MCF 10A (cell line): ENCODE measurements at regions not wholly inside any gene's neighbourhood (a gene's known extent, or its start where the extent isn't known, plus 50 kb on each side); places are given as distances from the start of the nearest gene placed in this dataset.

ENCODE experiments used
- BruUV-seq: library from RNA; stranded (reverse); fragments of 400-500 nt; replicated peaks from 2 replicates; lab custom pipeline; 2021; lab: Mats Ljungman, UMichigan
- CTCF ChIA-PET: fragments of 300-600 bp; sonication (Branson Sonifier 250); formaldehyde crosslinking; extraction: SDS; loops from one replicate; lab custom pipeline; 2021; ENCODE audit warnings: antibody characterized with exemption, inconsistent platforms; lab: Yijun Ruan, JAX
- POLR2A ChIA-PET: fragments of 300-600, 350-650 bp; sonication (Branson Sonifier 250); formaldehyde crosslinking; extraction: SDS; loops from one replicate; lab custom pipeline; 2020; ENCODE audit warnings: antibody characterized with exemption, inconsistent platforms; lab: Yijun Ruan, JAX
- DNase-seq: peaks from one replicate; pipeline ENCODE4 v3.0.0-alpha.2; 2018; ENCODE audit not compliant: unreplicated experiment
- H3K27ac Mint-ChIP-seq: one replicate; pipeline ENCODE4 v1.8.0; 2022; ENCODE audit warnings: mild to moderate bottlenecking, low read depth, mixed read lengths; ENCODE audit not compliant: unreplicated experiment
- H3K27me3 Mint-ChIP-seq: one replicate; pipeline ENCODE4 v1.8.0; 2022; ENCODE audit warnings: mixed read lengths; ENCODE audit not compliant: insufficient read depth, unreplicated experiment
- H3K36me3 Mint-ChIP-seq: one replicate; pipeline ENCODE4 v1.8.0; 2022; ENCODE audit warnings: mild to moderate bottlenecking, moderate library complexity, mixed read lengths; ENCODE audit not compliant: insufficient read depth, unreplicated experiment
- H3K4me1 Mint-ChIP-seq: one replicate; pipeline ENCODE4 v1.8.0; 2022; ENCODE audit warnings: mixed read lengths; ENCODE audit not compliant: insufficient read depth, unreplicated experiment
- H3K4me3 Mint-ChIP-seq: one replicate; pipeline ENCODE4 v1.8.0; 2022; ENCODE audit warnings: mild to moderate bottlenecking, moderate library complexity, mixed read lengths; ENCODE audit not compliant: unreplicated experiment
- H3K9me3 Mint-ChIP-seq: one replicate; pipeline ENCODE4 v1.8.0; 2022; ENCODE audit warnings: mixed read lengths; ENCODE audit not compliant: unreplicated experiment
- intact Hi-C: fragments of 100-400 bp; cut with micrococcal nuclease; formaldehyde crosslinking; loops from 2 replicates; pipeline ENCODE4 v1.14.1; 2022
- TF ChIP-seq, protein P1 (sequence below): fragments of 200-600 bp; IDR thresholded peaks from one replicate; pipeline ENCODE4 v1.8.0; 2022; ENCODE audit warnings: antibody characterized with exemption, mild to moderate bottlenecking; ENCODE audit not compliant: unreplicated experiment

DNA sequence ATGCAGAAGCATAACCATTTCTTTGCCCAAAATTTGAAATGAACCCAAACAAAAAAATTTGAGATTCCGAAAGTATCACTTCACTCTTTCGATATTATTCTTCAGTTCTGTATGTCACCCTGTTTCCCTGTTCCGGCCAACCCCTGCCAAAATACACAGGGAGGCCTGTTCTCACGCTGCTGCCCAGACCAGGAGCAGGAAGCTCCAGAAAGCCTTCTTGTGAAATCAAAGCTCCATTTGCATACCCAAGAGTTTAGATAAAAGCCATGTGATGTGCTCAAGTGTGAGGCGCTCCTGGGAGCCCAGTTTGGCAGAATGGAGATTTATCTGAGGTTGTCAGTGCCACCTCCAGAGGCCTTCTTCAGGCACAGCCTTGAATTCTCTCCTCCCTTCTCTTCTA lies 236.2 kb downstream of the FGFR2 start:
- Mint-ChIP-seq H3K9me3 (no peaks in the 10 kb centered on the region), H3K27ac (no peak overlapping the region), H3K36me3 (no peaks in the 10 kb centered on the region), H3K4me1 (no peaks in the 10 kb centered on the region), H3K4me3 (no peak overlapping the region), H3K27me3 (no peaks in the 10 kb centered on the region)
- intact Hi-C loops: loop anchor here (1.0 kb wide), 1 partner anchor 13 kb away; no protein-coding TSS in a partner anchor
- DNase-seq: no peak
- BruUV-seq: no TSS peak
- TF ChIP-seq, protein P1, sequence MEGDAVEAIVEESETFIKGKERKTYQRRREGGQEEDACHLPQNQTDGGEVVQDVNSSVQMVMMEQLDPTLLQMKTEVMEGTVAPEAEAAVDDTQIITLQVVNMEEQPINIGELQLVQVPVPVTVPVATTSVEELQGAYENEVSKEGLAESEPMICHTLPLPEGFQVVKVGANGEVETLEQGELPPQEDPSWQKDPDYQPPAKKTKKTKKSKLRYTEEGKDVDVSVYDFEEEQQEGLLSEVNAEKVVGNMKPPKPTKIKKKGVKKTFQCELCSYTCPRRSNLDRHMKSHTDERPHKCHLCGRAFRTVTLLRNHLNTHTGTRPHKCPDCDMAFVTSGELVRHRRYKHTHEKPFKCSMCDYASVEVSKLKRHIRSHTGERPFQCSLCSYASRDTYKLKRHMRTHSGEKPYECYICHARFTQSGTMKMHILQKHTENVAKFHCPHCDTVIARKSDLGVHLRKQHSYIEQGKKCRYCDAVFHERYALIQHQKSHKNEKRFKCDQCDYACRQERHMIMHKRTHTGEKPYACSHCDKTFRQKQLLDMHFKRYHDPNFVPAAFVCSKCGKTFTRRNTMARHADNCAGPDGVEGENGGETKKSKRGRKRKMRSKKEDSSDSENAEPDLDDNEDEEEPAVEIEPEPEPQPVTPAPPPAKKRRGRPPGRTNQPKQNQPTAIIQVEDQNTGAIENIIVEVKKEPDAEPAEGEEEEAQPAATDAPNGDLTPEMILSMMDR: no peak
- CTCF ChIA-PET: no interaction called here
- POLR2A ChIA-PET: no interaction called here

DNA sequence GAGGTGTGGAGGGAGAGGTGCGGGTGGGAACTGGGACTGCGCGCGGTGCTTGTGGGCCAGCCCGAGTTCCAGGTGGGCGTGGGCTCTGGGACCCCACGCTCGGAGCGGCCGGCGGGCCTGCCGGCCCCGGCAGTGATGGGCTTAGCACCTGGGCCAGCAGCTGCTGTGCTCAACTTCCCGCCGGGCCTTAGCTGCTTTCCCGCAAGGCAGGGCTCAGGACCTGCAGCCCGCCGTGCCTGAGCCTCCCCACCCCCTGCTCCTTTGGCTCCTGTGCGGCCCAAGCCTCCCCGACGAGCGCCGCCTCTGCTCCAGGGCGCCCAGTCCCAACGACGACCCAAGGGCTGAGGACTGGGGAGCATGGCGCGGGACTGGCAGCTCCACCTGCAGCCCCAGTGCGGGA lies 232.7 kb downstream of the FGFR2 start:
- ChIA-PET CTCF (interaction anchor here (1.2 kb wide), 1 partner anchor 26 kb away, joined by 3 read pairs; no protein-coding TSS in a partner anchor), POLR2A (no interaction called here)
- H3K27ac Mint-ChIP-seq: no peak overlapping the region
- no peak for DNase-seq
- no peak overlapping the region for H3K4me3 Mint-ChIP-seq
- BruUV-seq: no TSS peak
- intact Hi-C loops: no loop called here
- no peaks in the 10 kb centered on the region for H3K4me1 Mint-ChIP-seq
- no peaks in the 10 kb centered on the region for H3K36me3 Mint-ChIP-seq
- H3K27me3 Mint-ChIP-seq: no peaks in the 10 kb centered on the region
- TF ChIP-seq, protein P1: no peak
- no peaks in the 10 kb centered on the region for H3K9me3 Mint-ChIP-seq

DNA sequence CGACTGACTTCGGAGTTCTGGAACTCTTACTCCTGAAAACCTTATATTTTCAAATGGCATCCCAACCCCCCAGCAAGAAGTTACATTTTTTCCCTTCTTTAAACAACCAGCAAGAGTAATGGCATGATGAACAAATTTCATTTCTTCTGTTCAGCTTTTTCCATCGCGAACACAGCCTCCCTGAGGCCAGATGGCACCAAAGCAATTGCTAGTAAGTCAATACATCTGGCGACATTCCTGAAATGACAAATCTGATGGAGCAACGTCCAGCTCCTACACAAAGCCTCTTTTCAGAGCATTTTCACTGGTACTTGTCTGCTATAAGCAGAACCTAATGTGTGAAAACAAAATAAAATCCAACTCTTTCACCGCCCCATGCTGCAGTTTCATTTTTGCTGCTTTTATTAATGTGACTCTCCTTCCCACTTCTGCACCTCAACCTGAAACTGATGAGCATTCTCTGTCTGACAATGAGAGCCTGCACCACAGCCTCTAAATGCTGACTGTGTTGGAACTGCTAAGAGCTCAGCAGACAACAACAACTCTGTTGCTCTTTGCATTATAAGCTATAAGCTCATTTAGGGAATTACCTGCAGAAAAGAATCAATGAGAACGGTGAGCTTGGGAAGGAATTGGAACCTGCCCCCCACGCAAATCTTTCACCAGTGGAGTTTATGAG lies 229.8 kb downstream of the FGFR2 start:
- BruUV-seq: no TSS peak
- intact Hi-C loops: no loop called here
- TF ChIP-seq, protein P1: no peak
- ChIA-PET CTCF (interaction anchor here (1.2 kb wide), 1 partner anchor 11 kb away, joined by 3 read pairs; no protein-coding TSS in a partner anchor), POLR2A (interaction anchor here (0.6 kb wide), 1 partner anchor 13 kb away, joined by 5 read pairs; no protein-coding TSS in a partner anchor)
- H3K9me3 Mint-ChIP-seq: no peaks in the 10 kb centered on the region
- H3K36me3 Mint-ChIP-seq: no peaks in the 10 kb centered on the region
- H3K4me1 Mint-ChIP-seq: no peaks in the 10 kb centered on the region
- H3K27me3 Mint-ChIP-seq: no peaks in the 10 kb centered on the region
- no peak overlapping the region for H3K4me3 Mint-ChIP-seq
- peak; percentile 0 for DNase-seq
- H3K27ac Mint-ChIP-seq: no peak overlapping the region

DNA sequence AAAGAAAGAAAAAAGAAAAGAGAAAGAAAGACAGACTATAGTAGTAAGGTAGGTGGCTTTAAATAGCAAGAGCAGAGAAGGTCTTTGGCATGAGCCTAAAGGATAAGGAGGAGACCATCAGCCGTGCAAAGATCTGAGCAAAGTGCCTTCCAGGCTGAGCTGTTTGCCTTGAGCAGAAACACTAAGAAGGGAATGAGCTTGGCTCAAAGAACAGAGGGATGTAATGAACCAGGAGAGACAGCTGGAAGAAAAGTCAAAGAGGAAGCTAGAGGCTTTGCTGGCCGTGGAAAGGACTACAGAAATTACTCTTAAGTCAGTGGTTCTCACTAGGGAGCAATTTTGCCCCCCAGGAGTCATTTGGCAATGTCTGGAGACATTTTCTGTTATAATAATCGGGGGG lies 228.6 kb downstream of the FGFR2 start:
- no peaks in the 10 kb centered on the region for H3K27me3 Mint-ChIP-seq
- no TSS peak for BruUV-seq
- ChIA-PET POLR2A (interaction anchor here (0.7 kb wide), 1 partner anchor 12 kb away, joined by 3 read pairs; no protein-coding TSS in a partner anchor), CTCF (interaction anchor here (0.6 kb wide), 1 partner anchor 444 kb away, joined by 6 read pairs; no protein-coding TSS in a partner anchor)
- H3K4me3 Mint-ChIP-seq: no peak overlapping the region
- DNase-seq: no peak
- TF ChIP-seq, protein P1: no peak
- H3K36me3 Mint-ChIP-seq: no peaks in the 10 kb centered on the region
- H3K9me3 Mint-ChIP-seq: no peaks in the 10 kb centered on the region
- intact Hi-C loops: no loop called here
- no peak overlapping the region for H3K27ac Mint-ChIP-seq
- H3K4me1 Mint-ChIP-seq: no peaks in the 10 kb centered on the region
